ENCODE measurements at regions not wholly inside any gene's neighbourhood (a gene's known extent, or its start where the extent isn't known, plus 50 kb on each side); places are given as distances from the start of the nearest gene placed in this dataset.

DNA sequence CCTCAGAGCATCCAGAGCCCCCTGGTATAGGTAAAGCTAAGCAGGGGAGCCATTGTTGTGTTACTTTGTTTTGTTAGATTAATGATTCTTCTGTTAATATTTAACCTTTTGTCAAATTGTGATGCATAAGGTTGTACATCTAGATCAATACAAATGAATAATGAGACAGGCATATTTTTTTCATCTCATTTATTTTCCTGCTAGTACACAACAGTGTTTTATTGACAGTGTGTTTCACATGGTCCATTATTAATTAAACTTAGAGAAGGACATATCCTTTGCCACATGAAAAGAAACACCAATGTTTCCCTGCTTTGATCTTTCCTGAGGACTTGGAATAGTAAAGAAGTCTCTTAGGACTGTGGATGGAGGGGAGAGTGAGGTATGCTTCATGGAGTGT, 543.6 kb upstream of the CFAP20DC start:
- H3K27ac ChIP-seq (ENCODE audit: low read depth): no peak overlapping the region
- H3K4me3 ChIP-seq (ENCODE audit: low read depth, low read length): no peak overlapping the region
- no peak for DNase-seq (ENCODE audit: extremely low spot score)
- no peaks in the 10 kb centered on the region for H3K4me1 ChIP-seq (ENCODE audit: insufficient read depth)
- no peaks in the 10 kb centered on the region for H3K36me3 ChIP-seq (ENCODE audit: insufficient read depth)

DNA sequence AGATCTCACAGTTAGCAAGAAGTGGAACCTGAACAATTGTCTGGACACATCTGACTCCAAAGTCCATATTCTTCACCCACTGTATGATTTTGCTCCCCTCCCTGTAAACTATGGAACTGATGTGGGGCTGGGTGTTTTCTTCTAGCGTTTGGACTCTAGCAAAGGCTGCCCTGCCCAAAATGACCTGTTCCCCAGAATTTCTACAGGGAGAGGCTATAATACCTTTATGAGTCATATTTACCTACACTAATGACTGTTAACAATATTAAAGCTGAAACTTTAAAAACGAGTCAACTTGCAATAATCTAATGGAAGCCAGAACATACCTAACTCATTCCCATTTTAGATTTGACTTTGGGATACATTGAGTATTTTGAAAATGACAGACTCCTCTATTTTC, 531.2 kb upstream of the CFAP20DC start:
- no peak for DNase-seq (ENCODE audit: extremely low spot score)
- 84% methylated on average over 2 of the region's 2 CpGs for WGBS

DNA sequence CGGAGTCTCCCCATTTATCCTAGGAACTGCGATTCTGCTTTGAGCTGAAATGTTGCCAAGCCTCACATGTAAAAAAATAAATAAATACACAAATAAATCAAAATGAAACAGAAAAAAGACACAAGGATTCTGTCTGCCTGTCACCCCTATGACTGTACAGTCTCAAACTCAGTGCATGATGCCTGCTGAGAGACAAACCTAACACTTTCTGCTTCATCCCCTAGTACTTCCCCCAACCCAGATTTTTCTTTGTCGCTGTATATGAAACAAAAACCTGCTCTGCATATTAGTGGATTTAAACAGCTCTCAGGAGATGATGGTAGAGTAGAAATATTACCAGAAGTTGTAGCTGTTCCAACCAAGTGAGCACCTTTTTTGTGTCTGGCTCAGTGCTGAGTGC, 530.7 kb upstream of the CFAP20DC start:
- H3K4me1 ChIP-seq (ENCODE audit: insufficient read depth): no peaks in the 10 kb centered on the region
- DNase-seq (ENCODE audit: extremely low spot score): no peak
- 76% methylated on average over 3 of the region's 3 CpGs for WGBS
- H3K36me3 ChIP-seq (ENCODE audit: insufficient read depth): no peaks in the 10 kb centered on the region
- no peak overlapping the region for H3K27ac ChIP-seq (ENCODE audit: low read depth)
- H3K4me3 ChIP-seq (ENCODE audit: low read depth, low read length): no peak overlapping the region

More for the DNA sequence above, 531.2 kb upstream of the CFAP20DC start:
- Histone ChIP-seq H3K4me3 (ENCODE audit: low read depth, low read length) (no peak overlapping the region), H3K4me1 (ENCODE audit: insufficient read depth) (no peaks in the 10 kb centered on the region), H3K27ac (ENCODE audit: low read depth) (no peak overlapping the region), H3K36me3 (ENCODE audit: insufficient read depth) (no peaks in the 10 kb centered on the region)

DNA sequence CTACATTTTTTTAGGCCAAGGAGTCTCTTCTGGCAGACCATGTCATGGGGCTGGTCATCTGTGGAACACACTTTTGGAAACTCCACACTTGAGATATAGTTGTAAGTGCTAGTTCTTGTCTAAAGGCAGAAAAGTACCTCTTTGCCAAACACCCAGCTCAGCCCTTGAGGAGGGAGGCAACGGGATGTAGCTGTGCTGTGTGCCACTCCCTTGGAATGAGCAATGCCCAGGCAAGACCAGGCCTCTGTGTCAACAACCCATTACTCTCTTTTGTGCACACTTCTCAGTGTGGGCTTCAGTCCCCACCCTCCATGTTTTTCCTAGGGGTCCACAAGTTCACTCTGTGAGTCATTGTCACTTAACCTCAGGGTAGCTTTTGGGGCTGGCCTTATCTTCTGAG, 528.3 kb upstream of the CFAP20DC start:
- WGBS: 85% methylated on average over 1 of the region's 1 CpG
- no peak overlapping the region for H3K27ac ChIP-seq (ENCODE audit: low read depth)
- H3K4me3 ChIP-seq (ENCODE audit: low read depth, low read length): no peak overlapping the region
- no peak for DNase-seq (ENCODE audit: extremely low spot score)
- no peaks in the 10 kb centered on the region for H3K4me1 ChIP-seq (ENCODE audit: insufficient read depth)
- no peaks in the 10 kb centered on the region for H3K36me3 ChIP-seq (ENCODE audit: insufficient read depth)

DNA sequence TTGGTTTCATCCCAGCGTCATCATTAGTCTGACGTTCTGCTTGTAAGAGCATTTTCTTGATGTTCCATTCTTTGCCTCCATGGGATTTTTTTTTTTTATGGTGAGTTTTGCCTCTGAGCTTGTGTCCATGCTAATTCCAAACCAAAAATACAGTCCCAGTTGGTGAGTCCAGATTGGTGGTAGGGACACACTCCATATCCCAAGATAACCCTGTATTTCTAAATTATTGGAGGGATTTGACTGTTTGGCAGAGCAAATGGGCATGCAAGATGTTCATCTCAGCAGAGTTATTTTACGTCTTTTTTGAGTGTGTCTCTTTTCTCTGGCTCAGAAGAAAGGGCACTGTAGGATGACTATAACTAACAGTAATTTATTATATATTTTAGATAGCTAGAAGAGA, 526.8 kb upstream of the CFAP20DC start:
- Histone ChIP-seq H3K36me3 (ENCODE audit: insufficient read depth) (no peaks in the 10 kb centered on the region), H3K4me3 (ENCODE audit: low read depth, low read length) (no peak overlapping the region), H3K27ac (ENCODE audit: low read depth) (no peak overlapping the region), H3K4me1 (ENCODE audit: insufficient read depth) (no peaks in the 10 kb centered on the region)
- 74% methylated on average over 3 of the region's 3 CpGs for WGBS
- DNase-seq (ENCODE audit: extremely low spot score): no peak

DNA sequence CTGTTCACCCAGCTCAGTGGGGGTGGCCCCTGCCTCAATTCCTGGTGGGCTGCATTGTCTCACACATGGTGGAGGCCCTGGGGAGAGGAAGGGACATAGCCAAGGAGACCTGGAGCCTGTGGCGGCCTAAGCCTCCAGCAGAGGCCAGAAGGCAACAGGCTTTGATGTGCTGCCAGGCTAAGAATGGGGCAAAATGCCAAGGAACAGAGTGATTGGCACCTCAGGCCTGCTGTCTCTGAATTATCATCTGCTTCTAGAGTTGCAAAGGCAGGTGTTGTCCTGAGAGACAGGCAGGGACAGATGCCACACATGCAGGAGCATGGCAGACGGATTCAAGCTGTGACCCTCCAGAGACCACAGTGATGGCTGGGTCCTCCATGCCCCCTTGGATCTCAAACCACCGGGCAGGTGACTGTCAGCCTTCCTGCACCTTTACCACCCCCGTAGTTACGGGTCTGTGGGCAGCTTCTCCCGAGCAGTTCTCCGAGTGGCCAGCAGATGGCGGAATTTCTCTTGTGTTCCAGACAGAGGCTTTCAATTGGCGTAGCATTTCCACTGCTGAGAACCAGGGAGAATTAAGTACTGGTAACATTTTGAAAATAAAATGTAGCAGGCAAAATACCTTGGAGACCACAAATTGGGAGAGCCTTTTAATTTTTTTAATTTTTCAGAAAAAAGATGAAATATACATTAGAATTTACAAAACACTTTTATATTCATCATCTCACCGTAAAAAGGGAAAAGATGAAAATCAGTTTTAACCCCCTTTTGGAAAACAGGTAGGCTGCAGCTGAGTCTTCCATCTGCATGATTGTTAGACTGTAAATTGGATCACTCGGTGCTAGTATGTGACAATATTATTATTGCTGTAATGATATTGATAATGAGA, 525.5 kb upstream of the CFAP20DC start:
- no peak overlapping the region for H3K27ac ChIP-seq (ENCODE audit: low read depth)
- peak; percentile 73 for DNase-seq (ENCODE audit: extremely low spot score)
- no peaks in the 10 kb centered on the region for H3K4me1 ChIP-seq (ENCODE audit: insufficient read depth)
- 27% methylated on average over 11 of the region's 11 CpGs for WGBS
- H3K36me3 ChIP-seq (ENCODE audit: insufficient read depth): no peaks in the 10 kb centered on the region
- no peak overlapping the region for H3K4me3 ChIP-seq (ENCODE audit: low read depth, low read length)

DNA sequence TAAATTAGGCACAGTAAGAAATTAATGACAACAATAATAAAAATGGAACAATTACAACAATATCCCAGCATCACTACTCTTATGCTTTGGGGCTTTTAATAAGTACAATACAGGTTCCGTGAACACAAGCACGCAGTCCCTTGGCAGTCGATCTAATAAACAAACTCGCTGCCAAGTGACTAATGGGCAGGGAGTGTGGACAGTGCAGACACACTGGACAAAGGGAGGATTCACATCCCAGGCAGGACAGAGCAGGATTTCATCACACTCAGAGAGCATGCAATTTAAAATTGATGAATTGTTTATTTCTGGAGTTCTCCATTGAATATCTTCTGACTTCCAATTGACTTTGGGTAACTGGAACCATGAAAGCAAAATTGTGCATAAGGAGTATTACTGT, 524.1 kb upstream of the CFAP20DC start:
- H3K4me3 ChIP-seq (ENCODE audit: low read depth, low read length): no peak overlapping the region
- no peak for DNase-seq (ENCODE audit: extremely low spot score)
- no peak overlapping the region for H3K27ac ChIP-seq (ENCODE audit: low read depth)
- H3K36me3 ChIP-seq (ENCODE audit: insufficient read depth): no peaks in the 10 kb centered on the region
- 23% methylated on average over 4 of the region's 4 CpGs for WGBS
- no peaks in the 10 kb centered on the region for H3K4me1 ChIP-seq (ENCODE audit: insufficient read depth)

DNA sequence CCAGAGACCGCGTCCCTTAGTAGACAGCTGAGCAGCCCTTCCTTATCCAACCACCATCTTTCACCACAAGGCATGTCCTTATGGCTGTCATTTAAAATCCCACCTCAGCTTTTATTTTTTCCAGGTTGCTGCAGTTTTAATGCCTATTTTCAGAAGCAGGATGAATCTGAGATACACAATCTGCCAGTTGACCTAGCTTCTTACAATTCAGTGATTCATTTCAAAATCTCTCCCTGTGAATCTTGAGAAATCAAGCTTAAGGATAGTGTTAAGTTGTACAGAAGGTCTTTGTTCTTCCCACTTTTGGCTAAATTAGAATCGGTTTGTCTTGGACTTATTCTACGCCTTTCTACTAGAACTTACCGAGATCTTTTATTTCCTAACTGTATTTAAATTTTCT, 522.3 kb upstream of the CFAP20DC start:
- no peak overlapping the region for H3K4me3 ChIP-seq (ENCODE audit: low read depth, low read length)
- H3K4me1 ChIP-seq (ENCODE audit: insufficient read depth): no peaks in the 10 kb centered on the region
- 96% methylated on average over 5 of the region's 5 CpGs for WGBS
- H3K27ac ChIP-seq (ENCODE audit: low read depth): no peak overlapping the region
- DNase-seq (ENCODE audit: extremely low spot score): no peak
- H3K36me3 ChIP-seq (ENCODE audit: insufficient read depth): no peaks in the 10 kb centered on the region

DNA sequence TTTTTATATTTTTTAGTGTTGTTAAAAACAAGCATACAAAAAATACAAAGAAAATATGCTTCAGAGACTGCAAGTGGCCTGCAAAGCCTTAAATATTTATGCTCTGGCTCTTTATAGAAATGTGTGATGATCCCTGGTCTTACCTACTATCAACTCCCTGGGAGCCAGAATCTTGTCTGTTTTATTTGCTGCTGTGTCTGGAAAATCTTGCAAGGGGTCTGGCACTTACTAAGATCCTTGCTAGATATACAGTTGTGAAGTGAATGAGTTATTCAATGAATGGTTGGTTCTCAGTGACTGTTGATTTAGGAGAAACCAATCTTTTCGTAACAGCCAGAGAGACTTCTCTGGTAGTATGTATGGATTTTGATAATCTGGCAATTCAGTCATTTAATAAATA, 521.0 kb upstream of the CFAP20DC start:
- H3K4me1 ChIP-seq (ENCODE audit: insufficient read depth): no peaks in the 10 kb centered on the region
- H3K4me3 ChIP-seq (ENCODE audit: low read depth, low read length): no peak overlapping the region
- no peak for DNase-seq (ENCODE audit: extremely low spot score)
- 73% methylated on average over 1 of the region's 1 CpG for whole genome bisulfite sequencing
- H3K36me3 ChIP-seq (ENCODE audit: insufficient read depth): no peaks in the 10 kb centered on the region
- H3K27ac ChIP-seq (ENCODE audit: low read depth): no peak overlapping the region

DNA sequence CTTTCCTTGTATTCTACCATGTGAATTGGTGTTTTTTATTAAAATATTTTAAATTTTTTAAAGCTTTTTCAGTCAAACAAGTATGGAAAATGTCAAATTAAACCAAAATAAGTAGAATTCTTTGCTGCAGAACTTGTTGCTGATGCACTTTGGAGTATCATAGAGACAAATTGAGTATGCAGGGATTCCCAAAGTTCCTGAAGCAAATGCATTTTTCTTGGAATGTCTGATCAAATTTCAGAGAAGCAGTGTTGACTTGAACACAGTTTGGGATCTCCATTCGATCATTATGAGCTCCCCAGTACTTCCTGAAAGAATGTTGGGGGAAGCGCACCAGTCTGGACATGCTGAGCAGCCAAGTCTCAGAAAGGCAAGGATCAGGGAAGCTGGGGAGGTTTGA, 517.8 kb upstream of the CFAP20DC start:
- H3K4me3 ChIP-seq (ENCODE audit: low read depth, low read length): no peak overlapping the region
- no peaks in the 10 kb centered on the region for H3K4me1 ChIP-seq (ENCODE audit: insufficient read depth)
- no peak for DNase-seq (ENCODE audit: extremely low spot score)
- H3K27ac ChIP-seq (ENCODE audit: low read depth): no peak overlapping the region
- WGBS: 79% methylated on average over 2 of the region's 2 CpGs
- no peaks in the 10 kb centered on the region for H3K36me3 ChIP-seq (ENCODE audit: insufficient read depth)

DNA sequence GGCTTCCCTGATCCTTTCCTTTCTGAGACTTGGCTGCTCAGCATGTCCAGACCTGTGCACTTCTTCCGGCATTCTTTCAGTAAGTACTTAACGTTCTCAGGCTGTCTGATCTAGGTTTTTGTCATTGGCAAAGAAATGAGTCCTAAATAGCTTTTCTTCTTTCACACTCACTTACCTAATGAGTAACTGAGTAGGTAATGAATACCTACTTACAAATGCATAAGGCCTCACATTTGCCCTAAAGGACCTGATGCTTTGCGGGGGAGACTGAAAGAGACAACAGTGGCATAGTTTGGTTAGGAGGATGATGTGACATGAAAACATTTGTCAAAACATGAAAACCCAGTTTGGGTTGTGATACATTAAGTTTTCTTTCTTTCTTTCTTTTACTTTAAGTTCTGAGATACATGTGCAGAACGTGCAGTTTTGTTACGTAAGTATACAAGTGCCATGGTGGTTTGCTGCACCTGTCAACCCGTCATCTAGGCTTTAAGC, 516.7 kb upstream of the CFAP20DC start:
- Histone ChIP-seq H3K4me3 (ENCODE audit: low read depth, low read length) (no peak overlapping the region), H3K36me3 (ENCODE audit: insufficient read depth) (no peaks in the 10 kb centered on the region), H3K4me1 (ENCODE audit: insufficient read depth) (no peaks in the 10 kb centered on the region), H3K27ac (ENCODE audit: low read depth) (no peak overlapping the region)
- peak; percentile 40 for DNase-seq (ENCODE audit: extremely low spot score)
- 84% methylated on average over 6 of the region's 6 CpGs for WGBS

DNA sequence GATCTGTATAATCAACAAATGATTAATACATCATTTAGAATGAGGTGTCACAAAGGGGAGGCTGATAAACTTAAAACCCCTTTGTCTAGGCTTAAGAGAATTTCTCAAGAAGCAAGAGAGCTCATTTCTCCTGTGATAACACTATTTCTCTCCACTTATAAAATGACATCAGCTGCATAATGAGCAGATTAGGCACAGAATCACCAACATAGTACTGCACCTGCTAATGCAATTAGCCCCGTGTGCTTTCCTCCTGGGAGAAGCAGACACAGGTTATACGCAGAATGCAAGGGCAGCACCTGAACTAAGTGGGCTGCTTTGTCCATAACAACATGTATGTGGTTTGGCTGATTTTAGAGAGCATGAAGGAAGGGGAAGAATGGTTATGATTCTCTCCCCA, 515.3 kb upstream of the CFAP20DC start:
- no peak overlapping the region for H3K4me3 ChIP-seq (ENCODE audit: low read depth, low read length)
- WGBS: 94% methylated on average over 2 of the region's 2 CpGs
- no peak for DNase-seq (ENCODE audit: extremely low spot score)
- H3K27ac ChIP-seq (ENCODE audit: low read depth): no peak overlapping the region
- no peaks in the 10 kb centered on the region for H3K4me1 ChIP-seq (ENCODE audit: insufficient read depth)
- H3K36me3 ChIP-seq (ENCODE audit: insufficient read depth): no peaks in the 10 kb centered on the region

DNA sequence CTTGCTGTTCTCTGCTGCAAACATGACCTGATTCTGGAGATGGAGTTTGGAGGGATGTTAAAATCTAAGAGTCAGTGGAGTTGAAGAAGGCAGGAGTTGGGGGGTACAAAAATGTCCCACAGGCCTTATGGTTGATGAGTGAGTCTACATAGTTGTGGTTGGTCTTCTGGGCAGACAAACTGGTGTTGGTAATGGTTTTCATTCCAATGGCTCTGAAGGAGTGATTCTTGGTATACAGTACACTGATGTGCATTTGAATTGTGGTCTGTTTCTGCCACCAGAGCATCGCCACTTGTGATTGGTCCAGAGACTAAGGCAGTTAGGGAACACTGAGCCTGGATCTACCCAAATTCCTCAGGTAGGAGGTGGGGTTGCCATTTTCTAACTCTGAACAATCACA, 514.1 kb upstream of the CFAP20DC start:
- no peaks in the 10 kb centered on the region for H3K4me1 ChIP-seq (ENCODE audit: insufficient read depth)
- WGBS: 98% methylated on average over 1 of the region's 1 CpG
- H3K4me3 ChIP-seq (ENCODE audit: low read depth, low read length): no peak overlapping the region
- no peak overlapping the region for H3K27ac ChIP-seq (ENCODE audit: low read depth)
- no peaks in the 10 kb centered on the region for H3K36me3 ChIP-seq (ENCODE audit: insufficient read depth)
- DNase-seq (ENCODE audit: extremely low spot score): no peak

DNA sequence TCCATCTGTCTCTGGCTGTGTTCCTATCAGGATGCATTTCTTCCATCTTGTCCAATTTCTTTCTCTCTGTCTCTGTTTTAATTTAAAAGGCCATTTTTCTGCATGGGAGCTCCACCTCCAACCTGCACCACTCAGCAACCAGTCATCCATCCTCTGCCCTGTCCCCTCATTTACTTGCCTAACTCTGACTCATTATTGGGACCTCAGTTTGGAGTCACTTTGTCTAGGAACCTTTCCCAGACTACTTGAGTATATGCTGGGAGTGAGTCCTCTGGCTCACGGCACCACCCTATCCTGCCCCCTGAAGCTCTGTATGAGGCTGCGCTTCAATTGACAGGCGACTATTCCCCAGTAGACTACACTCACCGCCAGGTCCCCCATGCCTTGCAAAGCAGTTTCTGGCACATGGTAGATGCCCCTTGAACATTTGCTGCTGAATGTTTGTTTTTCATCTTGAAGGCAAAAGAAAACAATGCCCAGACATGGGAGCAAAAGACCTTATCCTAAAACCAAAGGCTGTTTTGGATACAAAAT, 513.3 kb upstream of the CFAP20DC start:
- Histone ChIP-seq H3K36me3 (ENCODE audit: insufficient read depth) (no peaks in the 10 kb centered on the region), H3K4me3 (ENCODE audit: low read depth, low read length) (no peak overlapping the region), H3K27ac (ENCODE audit: low read depth) (no peak overlapping the region), H3K4me1 (ENCODE audit: insufficient read depth) (no peaks in the 10 kb centered on the region)
- 95% methylated on average over 4 of the region's 4 CpGs for WGBS
- no peak for DNase-seq (ENCODE audit: extremely low spot score)

Data from urinary bladder (tissue), 3 donors.